WI38 (cell line): ENCODE measurements at regions not wholly inside any gene's neighbourhood (a gene's known extent, or its start where the extent isn't known, plus 50 kb on each side); places are given as distances from the start of the nearest gene placed in this dataset.

Experiments
- H3K4me3 ChIP-seq: 2 replicates; pipeline ENCODE4 v1.5.1; 2011; ENCODE audit warnings: low read depth, mild to moderate bottlenecking, control low read depth, low read length
- TF ChIP-seq, protein P1 (sequence below): IDR thresholded peaks from 2 replicates; pipeline ENCODE4 v1.5.1; 2012; ENCODE audit warnings: low read depth, mild to moderate bottlenecking, control low read depth, low read length

GRCh38 chr2:136411946-136412345 lies 294.0 kb upstream of the CXCR4 start:
- TF ChIP-seq, protein P1, sequence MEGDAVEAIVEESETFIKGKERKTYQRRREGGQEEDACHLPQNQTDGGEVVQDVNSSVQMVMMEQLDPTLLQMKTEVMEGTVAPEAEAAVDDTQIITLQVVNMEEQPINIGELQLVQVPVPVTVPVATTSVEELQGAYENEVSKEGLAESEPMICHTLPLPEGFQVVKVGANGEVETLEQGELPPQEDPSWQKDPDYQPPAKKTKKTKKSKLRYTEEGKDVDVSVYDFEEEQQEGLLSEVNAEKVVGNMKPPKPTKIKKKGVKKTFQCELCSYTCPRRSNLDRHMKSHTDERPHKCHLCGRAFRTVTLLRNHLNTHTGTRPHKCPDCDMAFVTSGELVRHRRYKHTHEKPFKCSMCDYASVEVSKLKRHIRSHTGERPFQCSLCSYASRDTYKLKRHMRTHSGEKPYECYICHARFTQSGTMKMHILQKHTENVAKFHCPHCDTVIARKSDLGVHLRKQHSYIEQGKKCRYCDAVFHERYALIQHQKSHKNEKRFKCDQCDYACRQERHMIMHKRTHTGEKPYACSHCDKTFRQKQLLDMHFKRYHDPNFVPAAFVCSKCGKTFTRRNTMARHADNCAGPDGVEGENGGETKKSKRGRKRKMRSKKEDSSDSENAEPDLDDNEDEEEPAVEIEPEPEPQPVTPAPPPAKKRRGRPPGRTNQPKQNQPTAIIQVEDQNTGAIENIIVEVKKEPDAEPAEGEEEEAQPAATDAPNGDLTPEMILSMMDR: no peak
- no peak overlapping the region for H3K4me3 ChIP-seq

DNA sequence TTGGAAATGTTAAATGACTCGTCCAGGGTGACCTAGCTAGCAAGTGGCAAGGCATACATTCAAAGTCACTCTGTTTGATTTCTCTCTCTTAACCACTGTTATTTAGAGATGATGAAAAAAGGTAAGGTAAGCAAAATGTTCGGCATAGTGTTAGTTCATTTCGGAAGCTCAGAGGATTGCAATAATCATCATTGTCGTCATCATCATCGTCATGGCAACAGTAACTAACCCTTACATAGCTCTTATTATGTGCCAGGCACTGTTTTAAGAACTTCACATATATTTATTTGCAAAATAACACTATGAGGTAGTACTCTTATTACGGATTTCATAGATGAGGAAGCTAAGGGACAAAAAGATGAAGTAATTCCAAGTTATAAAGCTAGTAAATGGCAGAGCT lies 292.7 kb upstream of the CXCR4 start:
- TF ChIP-seq, protein P1: no peak
- no peak overlapping the region for H3K4me3 ChIP-seq

DNA sequence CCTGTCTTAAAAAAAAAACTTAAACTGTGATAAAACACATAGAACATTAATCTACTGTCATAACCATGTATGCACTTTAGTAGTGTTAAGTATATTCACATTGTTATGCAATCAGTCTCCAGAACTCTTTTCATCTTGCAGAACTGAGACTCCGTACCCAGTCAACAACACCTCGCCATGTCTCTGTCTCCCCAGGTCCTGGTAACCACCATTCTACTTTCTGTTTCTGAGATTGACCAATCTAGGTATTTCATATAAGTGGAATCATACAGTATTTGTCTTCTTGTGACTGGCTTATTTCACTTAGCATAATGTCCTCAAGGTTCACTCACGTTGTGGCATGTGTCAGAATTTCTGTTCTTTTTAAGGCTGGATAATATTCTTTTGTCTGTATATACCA lies 290.8 kb upstream of the CXCR4 start:
- TF ChIP-seq, protein P1: no peak
- H3K4me3 ChIP-seq: no peak overlapping the region

GRCh38 chr2:136407952-136408318 lies 290.0 kb upstream of the CXCR4 start:
- TF ChIP-seq, protein P1: no peak
- H3K4me3 ChIP-seq: no peak overlapping the region

GRCh38 chr2:136407117-136407951 lies 289.4 kb upstream of the CXCR4 start:
- no peak overlapping the region for H3K4me3 ChIP-seq
- TF ChIP-seq, protein P1: no peak

- no peak overlapping the region for H3K4me3 ChIP-seq
- TF ChIP-seq, protein P1: no peak
Observed at GRCh38 chr2:136404925-136405324, 287.0 kb upstream of the CXCR4 start.

- TF ChIP-seq, protein P1: no peak
- no peak overlapping the region for H3K4me3 ChIP-seq
Observed at GRCh38 chr2:136404176-136404575, 286.2 kb upstream of the CXCR4 start.
